ENCODE measurements at regions not wholly inside any gene's neighbourhood (a gene's known extent, or its start where the extent isn't known, plus 50 kb on each side); places are given as distances from the start of the nearest gene placed in this dataset.
"Not testable (repeated sequence)": the region's sequence is repeated elsewhere in the genome, so short reads cannot be mapped to it uniquely, and the experiment has no call there.

DNA sequence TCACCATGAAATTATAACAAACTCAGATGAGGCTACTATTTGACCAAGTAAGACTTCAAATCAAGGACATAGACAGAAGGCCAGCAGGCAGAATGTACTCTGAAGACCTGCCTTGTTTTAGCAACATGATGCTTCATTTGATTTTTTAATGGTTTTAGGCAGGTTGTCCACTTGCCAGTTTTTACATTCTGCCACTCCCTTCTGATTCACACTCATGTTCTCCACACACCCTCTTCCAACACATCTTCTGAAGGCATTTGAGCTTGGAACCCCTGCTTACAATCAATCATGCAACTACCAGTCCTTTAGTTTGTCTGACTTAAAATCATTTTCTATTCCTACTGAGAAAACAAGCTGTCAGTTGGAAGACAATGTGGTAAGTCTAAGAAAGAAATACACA is 114.9 kb upstream of the SMIM31 start:
- ATAC-seq = no peak
- TF ChIP-seq, protein P1, sequence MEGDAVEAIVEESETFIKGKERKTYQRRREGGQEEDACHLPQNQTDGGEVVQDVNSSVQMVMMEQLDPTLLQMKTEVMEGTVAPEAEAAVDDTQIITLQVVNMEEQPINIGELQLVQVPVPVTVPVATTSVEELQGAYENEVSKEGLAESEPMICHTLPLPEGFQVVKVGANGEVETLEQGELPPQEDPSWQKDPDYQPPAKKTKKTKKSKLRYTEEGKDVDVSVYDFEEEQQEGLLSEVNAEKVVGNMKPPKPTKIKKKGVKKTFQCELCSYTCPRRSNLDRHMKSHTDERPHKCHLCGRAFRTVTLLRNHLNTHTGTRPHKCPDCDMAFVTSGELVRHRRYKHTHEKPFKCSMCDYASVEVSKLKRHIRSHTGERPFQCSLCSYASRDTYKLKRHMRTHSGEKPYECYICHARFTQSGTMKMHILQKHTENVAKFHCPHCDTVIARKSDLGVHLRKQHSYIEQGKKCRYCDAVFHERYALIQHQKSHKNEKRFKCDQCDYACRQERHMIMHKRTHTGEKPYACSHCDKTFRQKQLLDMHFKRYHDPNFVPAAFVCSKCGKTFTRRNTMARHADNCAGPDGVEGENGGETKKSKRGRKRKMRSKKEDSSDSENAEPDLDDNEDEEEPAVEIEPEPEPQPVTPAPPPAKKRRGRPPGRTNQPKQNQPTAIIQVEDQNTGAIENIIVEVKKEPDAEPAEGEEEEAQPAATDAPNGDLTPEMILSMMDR (IDR thresholded peaks at IDR 0.05) = no peak
- Histone ChIP-seq H3K27ac (no peak overlapping the region), H3K36me3 (no peaks in the 10 kb centered on the region), H3K4me3 (no peak overlapping the region), H3K4me1 (no peaks in the 10 kb centered on the region), H3K9me3 (peaks cover 0 to 9% of the 10 kb centered on the region in 2 donors), H3K27me3 (no peaks in the 10 kb centered on the region)
- no peak for DNase-seq
- intact Hi-C loops (cut with DNase I) = no loop called here

DNA sequence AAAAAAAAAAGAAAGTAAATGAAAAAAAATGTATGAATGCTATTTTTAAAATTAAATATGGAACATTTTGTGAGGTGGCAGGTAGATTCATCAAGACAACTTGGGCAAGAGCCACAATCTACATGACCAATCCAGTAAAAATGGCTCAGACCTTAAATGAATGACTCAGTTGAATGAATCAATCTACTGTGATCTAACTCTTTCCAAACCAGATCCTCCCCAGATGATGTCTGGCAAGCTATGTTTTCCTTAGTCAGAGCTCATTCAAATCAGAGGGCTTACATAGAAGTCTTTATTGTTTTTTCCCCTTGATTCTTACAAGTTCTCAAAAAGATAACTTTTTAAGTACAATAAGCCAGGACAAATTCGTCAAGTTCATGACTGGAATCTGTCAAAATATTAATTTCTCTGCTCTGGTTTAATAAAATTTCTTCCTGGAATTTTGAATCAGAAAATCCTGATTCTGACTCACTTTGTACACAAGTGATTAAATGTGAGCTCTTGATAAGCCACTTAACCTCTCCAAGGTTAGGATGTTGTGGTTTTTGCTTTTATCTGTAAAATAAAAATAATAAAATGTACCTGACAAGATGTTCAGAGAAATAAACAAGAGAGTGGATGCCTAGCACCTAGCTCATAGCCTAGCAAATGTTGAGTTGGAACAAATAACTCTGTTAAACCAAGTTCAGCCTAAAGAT is 105.6 kb upstream of the SMIM31 start:
- H3K27me3 ChIP-seq = no peaks in the 10 kb centered on the region

DNA sequence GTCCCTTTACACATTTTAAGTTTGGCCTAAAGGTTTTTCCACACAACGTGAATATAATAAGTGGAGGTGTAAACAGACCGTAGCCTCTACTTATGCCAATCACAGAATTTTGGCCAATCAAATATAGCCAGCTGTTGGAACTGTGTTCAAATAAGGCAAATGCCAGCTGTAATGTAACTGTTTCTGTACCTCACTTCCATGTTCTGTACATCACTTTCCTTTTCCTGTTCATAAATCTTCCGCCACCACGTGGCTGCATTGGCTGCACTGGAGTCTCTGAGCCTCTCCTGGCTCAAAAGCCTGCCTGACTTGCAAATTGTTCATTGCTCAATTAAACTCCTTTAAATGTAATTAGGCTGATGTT is 105.1 kb upstream of the SMIM31 start:
- no peak for ATAC-seq
- Histone ChIP-seq H3K36me3 (no peaks in the 10 kb centered on the region), H3K27me3 (no peaks in the 10 kb centered on the region), H3K4me3 (no peak overlapping the region), H3K4me1 (no peaks in the 10 kb centered on the region), H3K27ac (no peak overlapping the region), H3K9me3 (no peaks in the 10 kb centered on the region)
- intact Hi-C loops (cut with DNase I) = no loop called here
- DNase-seq = no peak
- TF ChIP-seq, protein P1 (IDR thresholded peaks at IDR 0.05) = no peak

More for the DNA sequence above, 105.6 kb upstream of the SMIM31 start:
- H3K4me3 ChIP-seq = no peak overlapping the region
- TF ChIP-seq, protein P1 (IDR thresholded peaks at IDR 0.05) = no peak
- no peaks in the 10 kb centered on the region for H3K4me1 ChIP-seq
- H3K27ac ChIP-seq = no peak overlapping the region
- peak; percentile 46 for ATAC-seq
- no peak for DNase-seq
- no peaks in the 10 kb centered on the region for H3K36me3 ChIP-seq
- intact Hi-C loops (cut with DNase I) = no loop called here
- no peaks in the 10 kb centered on the region for H3K9me3 ChIP-seq

DNA sequence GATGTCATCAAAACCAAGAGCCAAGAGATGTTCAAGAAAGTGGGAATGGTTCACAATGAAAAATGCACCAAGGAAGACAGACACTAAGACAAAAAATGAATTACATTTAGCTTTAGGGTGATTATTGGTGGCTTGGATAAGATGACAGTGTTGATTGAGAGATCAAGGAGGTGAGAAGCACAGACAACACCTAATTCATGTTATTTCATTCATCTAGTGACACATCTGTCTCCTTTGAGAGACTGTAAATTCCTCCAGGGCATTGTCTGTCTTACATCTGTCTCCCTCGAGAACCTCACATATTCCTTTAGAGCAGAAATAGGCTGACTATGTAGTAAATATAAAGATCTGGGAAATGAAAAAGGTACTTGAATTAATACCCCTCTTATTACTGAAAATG is 94.2 kb upstream of the SMIM31 start:
- no peak overlapping the region for H3K27ac ChIP-seq
- H3K4me3 ChIP-seq = no peak overlapping the region
- peaks cover 0 to 14% of the 10 kb centered on the region in 2 donors for H3K9me3 ChIP-seq
- TF ChIP-seq, protein P1 (IDR thresholded peaks at IDR 0.05) = no peak
- intact Hi-C loops (cut with DNase I) = no loop called here
- no peaks in the 10 kb centered on the region for H3K27me3 ChIP-seq
- DNase-seq (no peak), ATAC-seq (no peak)
- H3K36me3 ChIP-seq = no peaks in the 10 kb centered on the region
- no peaks in the 10 kb centered on the region for H3K4me1 ChIP-seq

DNA sequence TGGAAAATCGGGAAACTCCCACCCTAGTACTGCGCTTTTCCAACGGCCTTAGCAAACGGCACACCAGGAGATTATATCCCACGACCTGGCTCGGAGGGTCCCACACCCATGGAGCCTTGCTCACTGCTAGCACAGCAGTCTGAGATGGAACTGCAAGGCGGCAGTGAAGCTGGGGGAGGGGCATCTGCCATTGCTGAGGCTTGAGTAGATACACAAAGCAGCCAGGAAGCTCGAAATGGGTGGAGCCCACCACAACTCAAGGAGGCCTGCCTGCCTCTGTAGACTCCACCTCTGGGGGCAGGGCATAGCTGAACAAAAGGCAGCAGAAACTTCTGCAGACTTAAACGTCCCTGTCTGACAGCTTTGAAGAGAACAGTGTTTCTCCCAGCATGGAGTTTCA is 77.8 kb upstream of the SMIM31 start:
- ATAC-seq; H3K27ac ChIP-seq; H3K36me3 ChIP-seq; DNase-seq; H3K27me3 ChIP-seq; H3K4me3 ChIP-seq; H3K4me1 ChIP-seq; intact Hi-C loops (cut with DNase I); H3K9me3 ChIP-seq: not testable (repeated sequence)

DNA sequence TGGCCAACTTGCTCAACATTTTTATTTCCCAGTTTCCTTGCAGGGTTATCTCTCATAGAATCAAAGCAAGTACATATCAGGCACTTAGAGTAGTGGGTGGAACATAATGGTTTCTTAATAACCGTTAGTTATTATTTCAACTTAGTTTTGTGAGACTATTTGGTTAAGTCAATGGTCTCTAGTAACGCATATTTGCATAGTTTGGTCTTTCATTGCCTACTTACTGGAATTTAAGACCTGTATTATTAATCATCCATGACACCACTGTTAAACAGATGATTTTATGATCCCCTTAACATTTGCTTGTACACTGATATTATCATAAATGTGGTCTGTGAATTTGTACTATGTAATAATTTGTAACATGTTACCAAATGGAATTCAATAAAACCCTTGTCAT is 70.9 kb upstream of the SMIM31 start:
- intact Hi-C loops (cut with DNase I) = no loop called here
- ATAC-seq = no peak

More for the DNA sequence above, 70.9 kb upstream of the SMIM31 start:
- no peak for DNase-seq
- Histone ChIP-seq H3K9me3 (no peaks in the 10 kb centered on the region), H3K27me3 (no peaks in the 10 kb centered on the region), H3K4me1 (no peaks in the 10 kb centered on the region), H3K36me3 (no peaks in the 10 kb centered on the region), H3K4me3 (no peak overlapping the region), H3K27ac (no peak overlapping the region)
- TF ChIP-seq, protein P1 (IDR thresholded peaks at IDR 0.05) = no peak

Measured in left lung (tissue), 4 donors.